Keratinocyte (primary cell): ENCODE measurements at regions not wholly inside any gene's neighbourhood (a gene's known extent, or its start where the extent isn't known, plus 50 kb on each side); places are given as distances from the start of the nearest gene placed in this dataset.
A peak's percentile ranks its signal among the peaks of the same experiment; 100 is the strongest.

Experiments
- DNase-seq: peaks from one replicate; pipeline ENCODE4 v3.0.0-alpha.2; 2011; ENCODE audit warnings: low read depth, missing footprints, low spot score
- FAIRE-seq: peaks from 2 replicates; lab custom pipeline; 2011; peaks lifted over from hg19 to GRCh38; lab: Jason Lieb, UNC
- H2AFZ ChIP-seq: 2 replicates; pipeline ENCODE4 v1.6.0; 2012; ENCODE audit warnings: low read length, control low read depth, inconsistent platforms; ENCODE audit not compliant: control insufficient read depth
- H3K27ac ChIP-seq: 2 replicates; pipeline ENCODE4 v1.5.1; 2011; ENCODE audit warnings: low read length; ENCODE audit not compliant: control insufficient read depth, insufficient read depth
- H3K27me3 ChIP-seq: 3 replicates; pipeline ENCODE4 v1.6.0; 2011; ENCODE audit warnings: low read length; ENCODE audit not compliant: control insufficient read depth, insufficient read depth; ENCODE audit errors: extremely low read depth
- H3K36me3 ChIP-seq, 2 experiments: 2 replicates in 1 of 2; 3 replicates in 1 of 2; pipeline ENCODE4 v1.5.1; 2011; ENCODE audit warnings: low read length in 2 of 2, mild to moderate bottlenecking in 1 of 2; ENCODE audit not compliant: control insufficient read depth in 2 of 2, insufficient read depth in 2 of 2; ENCODE audit errors: extremely low read depth in 1 of 2
- H3K4me1 ChIP-seq: 3 replicates; pipeline ENCODE4 v1.5.1; 2011; ENCODE audit warnings: low read length; ENCODE audit not compliant: control insufficient read depth, insufficient read depth; ENCODE audit errors: extremely low read depth
- H3K4me2 ChIP-seq: 3 replicates; pipeline ENCODE4 v1.6.0; 2011; ENCODE audit warnings: low read depth, low read length; ENCODE audit not compliant: control insufficient read depth, insufficient read depth; ENCODE audit errors: extremely low read depth
- H3K4me3 ChIP-seq, 3 experiments: fragments of 200-600 bp in 1 of 3; sonication (generic) in 1 of 3; 2 replicates in 2 of 3; 3 replicates in 1 of 3; pipeline ENCODE4 v1.5.1; 2011 to 2016; ENCODE audit warnings: low read length in 3 of 3, mild to moderate bottlenecking in 3 of 3, control low read depth in 2 of 3, inconsistent platforms in 1 of 3, low read depth in 1 of 3, mixed read lengths in 1 of 3, mixed run types in 1 of 3, moderate library complexity in 1 of 3; ENCODE audit not compliant: control insufficient read depth in 2 of 3, insufficient read depth in 2 of 3; ENCODE audit errors: extremely low read depth in 1 of 3
- H3K79me2 ChIP-seq: 2 replicates; pipeline ENCODE4 v1.6.0; 2012; ENCODE audit warnings: low read length; ENCODE audit not compliant: control insufficient read depth, insufficient read depth
- H3K9ac ChIP-seq: 3 replicates; pipeline ENCODE4 v1.6.0; 2011; ENCODE audit warnings: low read length; ENCODE audit not compliant: control insufficient read depth, insufficient read depth; ENCODE audit errors: extremely low read depth
- H3K9me1 ChIP-seq: 3 replicates; pipeline ENCODE4 v1.6.0; 2011; ENCODE audit warnings: low read length; ENCODE audit not compliant: control insufficient read depth, insufficient read depth; ENCODE audit errors: extremely low read depth
- H3K9me3 ChIP-seq: 2 replicates; pipeline ENCODE4 v1.5.1; 2012; ENCODE audit warnings: low read depth, low read length; ENCODE audit not compliant: control insufficient read depth
- H4K20me1 ChIP-seq: 3 replicates; pipeline ENCODE4 v1.6.0; 2011; ENCODE audit warnings: low read length; ENCODE audit not compliant: control insufficient read depth, insufficient read depth; ENCODE audit errors: extremely low read depth
- EZH2 ChIP-seq: IDR thresholded peaks from one replicate; pipeline ENCODE4 v1.6.1; 2012; ENCODE audit warnings: inconsistent platforms, mild to moderate bottlenecking, low read length, moderate library complexity
- dilution Hi-C: fragments of 300-500 bp; cut with MboI; formaldehyde crosslinking; loops from one replicate; pipeline ENCODE4 v1.7.0; 2020; ENCODE audit warnings: low sequenced_read_pairs; ENCODE audit not compliant: extremely low pct_ligation_motif_present
- TF ChIP-seq, protein P1 (sequence below), 3 experiments: IDR thresholded peaks in 1 of 3; conservative IDR thresholded peaks in 1 of 3; optimal IDR thresholded peaks in 1 of 3; 2 replicates in 2 of 3; 3 replicates in 1 of 3; pipeline versions ENCODE3 to v1.5.1; 2011; ENCODE audit warnings: low read length in 3 of 3, mild to moderate bottlenecking in 3 of 3, moderate library complexity in 2 of 3, control low read depth in 1 of 3, inconsistent platforms in 1 of 3; ENCODE audit not compliant: insufficient read depth in 2 of 3; ENCODE audit errors: extremely low read depth in 1 of 3

DNA sequence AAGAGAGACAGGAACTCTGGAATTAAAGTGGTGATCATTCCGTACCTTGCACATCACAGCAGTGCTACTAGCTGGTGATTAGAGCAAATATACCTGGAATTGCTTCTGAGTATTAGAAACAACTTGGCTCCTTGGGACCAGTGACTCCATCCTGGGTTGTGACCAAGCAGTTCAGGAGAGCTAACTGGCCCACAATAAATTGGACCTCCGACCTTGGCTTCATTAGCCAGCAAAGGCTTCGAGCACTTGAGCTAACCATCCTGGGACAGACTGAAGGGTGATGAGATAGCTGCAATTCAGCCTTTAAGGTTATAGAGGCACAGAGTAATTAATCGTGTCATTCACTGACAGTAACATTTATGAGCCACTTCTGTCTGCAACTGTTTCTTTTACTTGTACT lies 287.8 kb downstream of the INHBA start:
- no peak overlapping the region for H3K27ac ChIP-seq
- H3K27me3 ChIP-seq: no peaks in the 10 kb centered on the region
- FAIRE-seq (no peak), DNase-seq (no peak)
- no peaks in the 10 kb centered on the region for H3K79me2 ChIP-seq
- H3K4me3 ChIP-seq: no peak overlapping the region
- peaks cover 22% of the 10 kb centered on the region for H3K4me1 ChIP-seq
- no peak for TF ChIP-seq EZH2
- TF ChIP-seq, protein P1, sequence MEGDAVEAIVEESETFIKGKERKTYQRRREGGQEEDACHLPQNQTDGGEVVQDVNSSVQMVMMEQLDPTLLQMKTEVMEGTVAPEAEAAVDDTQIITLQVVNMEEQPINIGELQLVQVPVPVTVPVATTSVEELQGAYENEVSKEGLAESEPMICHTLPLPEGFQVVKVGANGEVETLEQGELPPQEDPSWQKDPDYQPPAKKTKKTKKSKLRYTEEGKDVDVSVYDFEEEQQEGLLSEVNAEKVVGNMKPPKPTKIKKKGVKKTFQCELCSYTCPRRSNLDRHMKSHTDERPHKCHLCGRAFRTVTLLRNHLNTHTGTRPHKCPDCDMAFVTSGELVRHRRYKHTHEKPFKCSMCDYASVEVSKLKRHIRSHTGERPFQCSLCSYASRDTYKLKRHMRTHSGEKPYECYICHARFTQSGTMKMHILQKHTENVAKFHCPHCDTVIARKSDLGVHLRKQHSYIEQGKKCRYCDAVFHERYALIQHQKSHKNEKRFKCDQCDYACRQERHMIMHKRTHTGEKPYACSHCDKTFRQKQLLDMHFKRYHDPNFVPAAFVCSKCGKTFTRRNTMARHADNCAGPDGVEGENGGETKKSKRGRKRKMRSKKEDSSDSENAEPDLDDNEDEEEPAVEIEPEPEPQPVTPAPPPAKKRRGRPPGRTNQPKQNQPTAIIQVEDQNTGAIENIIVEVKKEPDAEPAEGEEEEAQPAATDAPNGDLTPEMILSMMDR (optimal IDR thresholded peaks at IDR 0.05 in 1 of 3, IDR thresholded peaks at IDR 0.05 in 1 of 3, conservative IDR thresholded peaks at IDR 0.05 in 1 of 3; ENCODE audit: extremely low read depth in 1 of 3, insufficient read depth in 2 of 3, low read length in 3 of 3): no peak
- H2AFZ ChIP-seq: no peak overlapping the region
- H3K36me3 ChIP-seq: no peaks in the 10 kb centered on the region
- no peaks in the 10 kb centered on the region for H3K9me1 ChIP-seq
- no peaks in the 10 kb centered on the region for H3K9me3 ChIP-seq
- no peak overlapping the region for H3K4me2 ChIP-seq
- no peaks in the 10 kb centered on the region for H4K20me1 ChIP-seq
- dilution Hi-C loops: no loop called here
- no peak overlapping the region for H3K9ac ChIP-seq

DNA sequence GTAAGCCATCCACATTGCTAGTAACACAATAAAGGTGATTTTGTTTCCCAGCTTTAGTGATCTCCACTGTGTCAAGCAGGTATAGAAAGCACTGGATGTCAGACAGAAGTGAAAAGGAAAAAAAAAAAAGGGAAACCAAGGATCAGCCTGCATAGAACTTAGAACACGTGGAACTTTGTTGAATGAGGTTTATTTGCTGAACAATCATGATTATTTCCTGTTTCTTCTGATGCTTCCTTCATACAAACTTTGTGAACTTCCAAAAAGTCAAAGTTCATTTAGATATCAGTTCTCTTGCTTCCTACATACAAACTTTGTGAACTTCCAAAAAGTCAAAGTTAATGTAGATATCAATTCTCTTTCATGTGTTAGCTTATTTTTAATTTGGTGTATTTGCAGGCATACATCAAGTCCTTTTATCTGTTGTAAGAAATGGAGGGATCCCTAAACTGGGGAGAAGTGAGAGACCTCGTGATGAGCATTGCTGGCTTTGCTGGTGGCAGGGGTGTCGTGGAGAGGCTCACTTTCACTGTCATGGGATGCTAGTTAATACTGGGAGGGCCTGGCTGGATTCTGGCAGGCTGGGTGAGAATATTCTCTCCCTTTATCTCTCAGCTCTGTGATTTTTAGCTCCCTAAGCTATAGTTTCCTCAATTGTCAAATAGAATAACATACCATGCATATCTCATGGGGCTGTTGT lies 298.4 kb downstream of the INHBA start:
- H3K9me3 ChIP-seq: no peaks in the 10 kb centered on the region
- no peak overlapping the region for H3K4me2 ChIP-seq
- dilution Hi-C loops: no loop called here
- H2AFZ ChIP-seq: peak overlapping the region; percentile 39
- no peaks in the 10 kb centered on the region for H3K27me3 ChIP-seq
- no peaks in the 10 kb centered on the region for H3K36me3 ChIP-seq
- no peak for DNase-seq
- no peak overlapping the region for H3K27ac ChIP-seq
- no peaks in the 10 kb centered on the region for H3K9me1 ChIP-seq
- TF ChIP-seq, protein P1 (optimal IDR thresholded peaks at IDR 0.05 in 1 of 3, IDR thresholded peaks at IDR 0.05 in 1 of 3, conservative IDR thresholded peaks at IDR 0.05 in 1 of 3; ENCODE audit: extremely low read depth in 1 of 3, insufficient read depth in 2 of 3, low read length in 3 of 3): no peak
- TF ChIP-seq EZH2: no peak
- no peaks in the 10 kb centered on the region for H4K20me1 ChIP-seq
- peak; percentile 55 for FAIRE-seq
- peaks cover 11% of the 10 kb centered on the region for H3K4me1 ChIP-seq
- H3K79me2 ChIP-seq: no peaks in the 10 kb centered on the region
- H3K9ac ChIP-seq: no peak overlapping the region
- no peak overlapping the region for H3K4me3 ChIP-seq
